SU-DHL-6 (cell line): ENCODE measurements at regions not wholly inside any gene's neighbourhood (a gene's known extent, or its start where the extent isn't known, plus 50 kb on each side); places are given as distances from the start of the nearest gene placed in this dataset.

Source experiments
- H2AFZ ChIP-seq: fragments of 200-600 bp; sonication (generic); 2 replicates; pipeline ENCODE4 v1.6.1; 2014; ENCODE audit warnings: low read depth, mild to moderate bottlenecking, moderate library complexity, mixed read lengths, antibody characterized with exemption, low read length; ENCODE audit not compliant: severe bottlenecking
- H3F3A ChIP-seq: fragments of 200-600 bp; shearing (Covaris generic); 2 replicates; pipeline ENCODE4 v1.6.0; 2016; ENCODE audit warnings: antibody characterized with exemption, mild to moderate bottlenecking; ENCODE audit not compliant: insufficient read depth
- H3K27ac ChIP-seq: fragments of 200-600 bp; sonication (generic); 2 replicates; pipeline ENCODE4 v1.5.1; 2016; ENCODE audit warnings: low read depth, mild to moderate bottlenecking, low read length, moderate library complexity, mixed read lengths
- H3K27me3 ChIP-seq: fragments of 200-600 bp; sonication (generic), shearing (Covaris generic); 2 replicates; pipeline ENCODE4 v1.6.0; 2014; ENCODE audit warnings: mild to moderate bottlenecking, low read length
- H3K36me3 ChIP-seq: fragments of 200-600 bp; sonication (generic); 2 replicates; pipeline ENCODE4 v1.6.1; 2014; ENCODE audit warnings: mild to moderate bottlenecking, low read length, mixed read lengths
- H3K4me2 ChIP-seq: fragments of 300-600, 200-600 bp; shearing (Covaris generic), sonication (generic); 2 replicates; pipeline ENCODE4 v1.6.0; 2014; ENCODE audit warnings: low read length, low read depth, mild to moderate bottlenecking; ENCODE audit not compliant: poor library complexity, severe bottlenecking
- H3K4me3 ChIP-seq: fragments of 200-600 bp; sonication (generic); 2 replicates; pipeline ENCODE4 v1.5.1; 2014; ENCODE audit warnings: antibody characterized with exemption, low read length, mild to moderate bottlenecking, mixed read lengths; ENCODE audit not compliant: insufficient read depth, poor library complexity, severe bottlenecking
- H3K79me2 ChIP-seq: fragments of 200-600 bp; sonication (generic); 2 replicates; pipeline ENCODE4 v1.6.1; 2014; ENCODE audit warnings: mild to moderate bottlenecking, low read length, moderate library complexity; ENCODE audit not compliant: insufficient read depth
- H3K9ac ChIP-seq: fragments of 200-600 bp; sonication (generic); 2 replicates; pipeline ENCODE4 v1.7.0; 2014; ENCODE audit warnings: mild to moderate bottlenecking, low read length
- H3K9me2 ChIP-seq: fragments of 200-600 bp; sonication (generic); replicated peaks from 2 replicates; pipeline ENCODE4 v1.6.1; 2014; ENCODE audit warnings: low read length; ENCODE audit not compliant: insufficient read depth
- H3K9me3 ChIP-seq: fragments of 200-600 bp; sonication (generic); 2 replicates; pipeline ENCODE4 v1.6.1; 2014; ENCODE audit warnings: low read length, mixed read lengths; ENCODE audit not compliant: insufficient read depth
- H4K20me1 ChIP-seq: fragments of 200-600 bp; sonication (generic); 2 replicates; pipeline ENCODE4 v1.6.1; 2014; ENCODE audit warnings: low read depth, mild to moderate bottlenecking, antibody characterized with exemption, low read length, moderate library complexity, mixed read lengths
- EZH2phosphoT487 ChIP-seq: fragments of 200-600 bp; sonication (generic), shearing (Covaris generic); conservative IDR thresholded peaks from 2 replicates; pipeline ENCODE4 v1.6.1; 2018; ENCODE audit warnings: mild to moderate bottlenecking, antibody characterized with exemption, low read length, moderate library complexity, mixed read lengths
- TF ChIP-seq, protein P1 (sequence below): fragments of 200-600 bp; sonication (generic); IDR thresholded peaks from one replicate; pipeline ENCODE4 v1.5.1; 2017; ENCODE audit warnings: antibody characterized with exemption, mild to moderate bottlenecking, low read length, moderate library complexity; ENCODE audit not compliant: insufficient read depth, poor library complexity, severe bottlenecking

GRCh38 chr5:93311881-93312280 is 269.1 kb downstream of the NR2F1-AS1 start:
- H3K4me2 ChIP-seq = no peak overlapping the region
- H3K9me2 ChIP-seq = no peaks in the 10 kb centered on the region
- H3F3A ChIP-seq = no peaks in the 10 kb centered on the region
- H2AFZ ChIP-seq = no peak overlapping the region
- H3K27me3 ChIP-seq = no peaks in the 10 kb centered on the region
- no peak overlapping the region for H3K9ac ChIP-seq
- no peaks in the 10 kb centered on the region for H3K9me3 ChIP-seq
- no peak for TF ChIP-seq EZH2phosphoT487
- TF ChIP-seq, protein P1, sequence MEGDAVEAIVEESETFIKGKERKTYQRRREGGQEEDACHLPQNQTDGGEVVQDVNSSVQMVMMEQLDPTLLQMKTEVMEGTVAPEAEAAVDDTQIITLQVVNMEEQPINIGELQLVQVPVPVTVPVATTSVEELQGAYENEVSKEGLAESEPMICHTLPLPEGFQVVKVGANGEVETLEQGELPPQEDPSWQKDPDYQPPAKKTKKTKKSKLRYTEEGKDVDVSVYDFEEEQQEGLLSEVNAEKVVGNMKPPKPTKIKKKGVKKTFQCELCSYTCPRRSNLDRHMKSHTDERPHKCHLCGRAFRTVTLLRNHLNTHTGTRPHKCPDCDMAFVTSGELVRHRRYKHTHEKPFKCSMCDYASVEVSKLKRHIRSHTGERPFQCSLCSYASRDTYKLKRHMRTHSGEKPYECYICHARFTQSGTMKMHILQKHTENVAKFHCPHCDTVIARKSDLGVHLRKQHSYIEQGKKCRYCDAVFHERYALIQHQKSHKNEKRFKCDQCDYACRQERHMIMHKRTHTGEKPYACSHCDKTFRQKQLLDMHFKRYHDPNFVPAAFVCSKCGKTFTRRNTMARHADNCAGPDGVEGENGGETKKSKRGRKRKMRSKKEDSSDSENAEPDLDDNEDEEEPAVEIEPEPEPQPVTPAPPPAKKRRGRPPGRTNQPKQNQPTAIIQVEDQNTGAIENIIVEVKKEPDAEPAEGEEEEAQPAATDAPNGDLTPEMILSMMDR = no peak
- H3K79me2 ChIP-seq = no peaks in the 10 kb centered on the region
- H3K36me3 ChIP-seq = no peaks in the 10 kb centered on the region
- H3K4me3 ChIP-seq = no peak overlapping the region
- no peak overlapping the region for H3K27ac ChIP-seq
- H4K20me1 ChIP-seq = no peaks in the 10 kb centered on the region

- H3K9me2 ChIP-seq = no peaks in the 10 kb centered on the region
- H3K36me3 ChIP-seq = no peaks in the 10 kb centered on the region
- no peaks in the 10 kb centered on the region for H3F3A ChIP-seq
- no peaks in the 10 kb centered on the region for H3K9me3 ChIP-seq
- TF ChIP-seq, protein P1 = no peak
- no peak for TF ChIP-seq EZH2phosphoT487
- H3K79me2 ChIP-seq = no peaks in the 10 kb centered on the region
- no peak overlapping the region for H3K4me2 ChIP-seq
- H4K20me1 ChIP-seq = no peaks in the 10 kb centered on the region
- no peak overlapping the region for H3K4me3 ChIP-seq
- H3K9ac ChIP-seq = no peak overlapping the region
- no peak overlapping the region for H3K27ac ChIP-seq
- no peaks in the 10 kb centered on the region for H3K27me3 ChIP-seq
- H2AFZ ChIP-seq = no peak overlapping the region
These were observed 273.5 kb downstream of the NR2F1-AS1 start for GRCh38 chr5:93307557-93307956.

DNA sequence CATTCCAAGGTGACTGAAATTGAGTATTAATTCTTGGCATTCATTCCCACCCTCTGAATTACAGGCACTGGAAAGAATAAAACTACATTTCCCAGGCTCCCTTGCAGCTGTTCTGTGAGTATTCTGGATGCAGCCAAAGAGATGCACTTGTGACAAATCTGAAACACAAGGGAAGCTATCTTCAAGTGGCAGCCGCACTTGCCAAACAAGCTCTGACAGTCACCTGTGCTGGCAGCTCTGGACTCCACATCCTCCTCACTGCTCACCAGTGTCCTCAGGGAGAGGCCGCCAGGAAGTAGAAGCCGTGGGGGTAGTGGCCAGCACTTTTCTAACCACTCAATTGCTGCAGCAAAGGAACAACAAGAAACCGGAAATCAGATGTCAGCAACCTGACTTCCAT is 275.0 kb downstream of the NR2F1-AS1 start:
- Histone ChIP-seq H3K9me3 (no peaks in the 10 kb centered on the region), H3K4me2 (no peak overlapping the region), H2AFZ (no peak overlapping the region), H3K4me3 (no peak overlapping the region), H3K79me2 (no peaks in the 10 kb centered on the region), H3K9me2 (no peaks in the 10 kb centered on the region), H3K36me3 (no peaks in the 10 kb centered on the region), H3K27ac (no peak overlapping the region), H3K27me3 (no peaks in the 10 kb centered on the region), H3F3A (no peaks in the 10 kb centered on the region), H3K9ac (no peak overlapping the region), H4K20me1 (no peaks in the 10 kb centered on the region)
- no peak for TF ChIP-seq EZH2phosphoT487
- TF ChIP-seq, protein P1 = no peak
